HCT116 (cell line): ENCODE measurements at regions not wholly inside any gene's neighbourhood (a gene's known extent, or its start where the extent isn't known, plus 50 kb on each side); places are given as distances from the start of the nearest gene placed in this dataset.
"Not testable (repeated sequence)": the region's sequence is repeated elsewhere in the genome, so short reads cannot be mapped to it uniquely, and the experiment has no call there.

Experiments
- CEBPB ChIP-seq: IDR thresholded peaks from 2 replicates; pipeline ENCODE4 v1.6.1; 2012; ENCODE audit warnings: low read depth
- CTCF ChIP-seq, 3 experiments: fragments of 200-600 bp in 1 of 3; sonication (generic) in 1 of 3; IDR thresholded peaks in 2 of 3; conservative IDR thresholded peaks in 1 of 3; 2 replicates each; pipeline ENCODE4 v1.5.1; 2012 to 2017; ENCODE audit warnings: low read depth in 2 of 3, low read length in 2 of 3, antibody characterized with exemption in 1 of 3, borderline replicate concordance in 1 of 3, control low read depth in 1 of 3, mild to moderate bottlenecking in 1 of 3, mixed read lengths in 1 of 3, mixed run types in 1 of 3, moderate library complexity in 1 of 3; ENCODE audit not compliant: insufficient read depth in 1 of 3
- EZH2phosphoT487 ChIP-seq: fragments of 200-600 bp; IDR thresholded peaks from 2 replicates; pipeline ENCODE4 v1.6.1; 2018; ENCODE audit warnings: antibody characterized with exemption, borderline replicate concordance
- MAX ChIP-seq: IDR thresholded peaks from 2 replicates; pipeline ENCODE4 v1.6.1; 2012
- POLR2A ChIP-seq: IDR thresholded peaks from 2 replicates; pipeline ENCODE4 v1.7.0; 2011; ENCODE audit warnings: borderline replicate concordance; ENCODE audit not compliant: insufficient read depth, insufficient read length; ENCODE audit errors: extremely low read depth
- RAD21 ChIP-seq: IDR thresholded peaks from 2 replicates; pipeline ENCODE4 v1.6.1; 2012; ENCODE audit warnings: low read depth, mild to moderate bottlenecking
- SRF ChIP-seq: IDR thresholded peaks from 2 replicates; pipeline ENCODE4 v1.6.1; 2012; ENCODE audit warnings: low read depth
- TCF7L2 ChIP-seq: IDR thresholded peaks from 2 replicates; pipeline ENCODE4 v1.7.0; 2011; ENCODE audit warnings: borderline replicate concordance, inconsistent platforms; ENCODE audit not compliant: insufficient read depth, insufficient read length; ENCODE audit errors: extremely low read depth
- YY1 ChIP-seq: IDR thresholded peaks from 2 replicates; pipeline ENCODE4 v1.6.1; 2011; ENCODE audit warnings: low read length, low read depth, moderate library complexity, mild to moderate bottlenecking; ENCODE audit not compliant: insufficient replicate concordance; ENCODE audit errors: extremely low read depth
- ZNF274 ChIP-seq: fragments of 200-500 bp; sonication (Bioruptor generic); IDR thresholded peaks from 2 replicates; pipeline ENCODE4 v1.6.1; 2014; ENCODE audit warnings: mild to moderate bottlenecking, low read depth, low read length, inconsistent platforms
- TF ChIP-seq, protein P1 (sequence below): IDR thresholded peaks from 2 replicates; pipeline ENCODE4 v1.6.1; 2012

DNA sequence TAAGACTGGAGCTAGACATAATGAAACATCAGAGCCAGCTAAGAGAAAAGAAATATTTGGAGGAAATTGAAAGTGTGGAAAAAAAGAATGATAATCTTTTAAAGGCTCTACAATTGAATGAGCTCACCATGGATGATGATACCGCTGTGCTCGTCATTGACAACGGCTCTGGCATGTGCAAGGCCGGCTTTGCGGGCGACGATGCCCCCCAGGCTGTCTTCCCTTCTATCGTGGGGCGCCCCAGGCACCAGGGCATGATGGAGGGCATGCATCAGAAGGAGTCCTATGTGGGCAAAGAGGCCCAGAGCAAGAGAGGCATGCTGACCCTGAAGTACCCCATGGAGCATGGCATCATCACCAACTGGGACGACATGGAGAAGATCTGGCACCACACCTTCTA is 98.3 kb downstream of the CCDC74A start:
- TF ChIP-seq CTCF (IDR thresholded peaks at IDR 0.05 in 2 of 3, conservative IDR thresholded peaks at IDR 0.05 in 1 of 3; ENCODE audit: borderline replicate concordance in 1 of 3, insufficient read depth in 1 of 3, low read depth in 2 of 3, low read length in 2 of 3); MAX; CEBPB; TCF7L2; POLR2A; YY1; EZH2phosphoT487; SRF; RAD21; ZNF274: not testable (repeated sequence)
- TF ChIP-seq, protein P1, sequence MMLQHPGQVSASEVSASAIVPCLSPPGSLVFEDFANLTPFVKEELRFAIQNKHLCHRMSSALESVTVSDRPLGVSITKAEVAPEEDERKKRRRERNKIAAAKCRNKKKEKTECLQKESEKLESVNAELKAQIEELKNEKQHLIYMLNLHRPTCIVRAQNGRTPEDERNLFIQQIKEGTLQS = not testable (repeated sequence)
